ENCODE measurements at regions not wholly inside any gene's neighbourhood (a gene's known extent, or its start where the extent isn't known, plus 50 kb on each side); places are given as distances from the start of the nearest gene placed in this dataset.
"Not testable (repeated sequence)": the region's sequence is repeated elsewhere in the genome, so short reads cannot be mapped to it uniquely, and the experiment has no call there.

- DNase-seq: no peak
Measured at GRCh38 chr7:106372126-106372525, 87.3 kb upstream of the NAMPT start.

GRCh38 chr7:106371629-106372028 is 86.8 kb upstream of the NAMPT start:
- DNase-seq: peak; percentile 64

- DNase-seq: no peak
Measured at GRCh38 chr7:106370542-106370941, 85.8 kb upstream of the NAMPT start.

- no peak for DNase-seq
Measured at GRCh38 chr7:106369816-106370215, 85.0 kb upstream of the NAMPT start.

GRCh38 chr7:106369352-106369751 is 84.6 kb upstream of the NAMPT start:
- no peak for DNase-seq

- no peak for DNase-seq
Measured at GRCh38 chr7:106367664-106368063, 82.9 kb upstream of the NAMPT start.

- peak; percentile 57 for DNase-seq
Measured at GRCh38 chr7:106367018-106367420, 82.2 kb upstream of the NAMPT start.

GRCh38 chr7:106365252-106366005 is 80.6 kb upstream of the NAMPT start:
- DNase-seq: peak; percentile 35

- DNase-seq: not testable (repeated sequence)
Measured at GRCh38 chr7:106362507-106362906, 77.7 kb upstream of the NAMPT start.

- no peak for DNase-seq
Measured at GRCh38 chr7:106358103-106358663, 73.4 kb upstream of the NAMPT start.

- no peak for DNase-seq
Measured at GRCh38 chr7:106357675-106358074, 72.9 kb upstream of the NAMPT start.

GRCh38 chr7:106354822-106355221 is 70.0 kb upstream of the NAMPT start:
- DNase-seq: peak; percentile 11

GRCh38 chr7:106353944-106354343 is 69.2 kb upstream of the NAMPT start:
- no peak for DNase-seq

GRCh38 chr7:106348231-106348630 is 63.4 kb upstream of the NAMPT start:
- no peak for DNase-seq

- no peak for DNase-seq
Measured at GRCh38 chr7:106347229-106347833, 62.5 kb upstream of the NAMPT start.

GRCh38 chr7:106346678-106347217 is 62.0 kb upstream of the NAMPT start:
- DNase-seq: no peak

- no peak for DNase-seq
Measured at GRCh38 chr7:106346167-106346677, 61.4 kb upstream of the NAMPT start.

GRCh38 chr7:106345421-106346166 is 60.8 kb upstream of the NAMPT start:
- peak; percentile 25 for DNase-seq

- DNase-seq: no peak
Measured at GRCh38 chr7:106344861-106345260, 60.1 kb upstream of the NAMPT start.

- no peak for DNase-seq
Measured at GRCh38 chr7:106344211-106344610, 59.4 kb upstream of the NAMPT start.

- DNase-seq: not testable (repeated sequence)
Measured at GRCh38 chr7:106342049-106342448, 57.3 kb upstream of the NAMPT start.

- DNase-seq: not testable (repeated sequence)
Measured at GRCh38 chr7:106340247-106340596, 55.4 kb upstream of the NAMPT start.

All from DMS53 (cell line).